ENCODE measurements at regions not wholly inside any gene's neighbourhood (a gene's known extent, or its start where the extent isn't known, plus 50 kb on each side); places are given as distances from the start of the nearest gene placed in this dataset.

- TF ChIP-seq CTCF (IDR thresholded peaks at IDR 0.05) = no peak
- TF ChIP-seq EP300 (IDR thresholded peaks at IDR 0.05; ENCODE audit: low read depth) = no peak
These were observed 310.8 kb downstream of the HNRNPD start for GRCh38 chr4:82063017-82063416.

All from transverse colon (tissue), 3 donors.